GM21825 (cell line): ENCODE measurements at regions not wholly inside any gene's neighbourhood (a gene's known extent, or its start where the extent isn't known, plus 50 kb on each side); places are given as distances from the start of the nearest gene placed in this dataset.

ENCODE experiments used
- ATAC-seq: cut with Tn5 transposase; IDR thresholded peaks from one replicate; pipeline ENCODE4 v1.9.1; 2021; ENCODE audit warnings: mild to moderate bottlenecking, moderate library complexity; ENCODE audit not compliant: unreplicated experiment

GRCh38 chr5:146940295-146940694 lies 61.7 kb upstream of the PPP2R2B start:
- ATAC-seq = no peak

GRCh38 chr5:146944019-146944418 lies 65.5 kb upstream of the PPP2R2B start:
- no peak for ATAC-seq

GRCh38 chr5:146944764-146945616 lies 66.4 kb upstream of the PPP2R2B start:
- ATAC-seq = no peak

- ATAC-seq = no peak
These were observed 67.1 kb upstream of the PPP2R2B start for GRCh38 chr5:146945617-146946084.

GRCh38 chr5:146947181-146947941 lies 68.8 kb upstream of the PPP2R2B start:
- no peak for ATAC-seq

- ATAC-seq = no peak
These were observed 70.1 kb upstream of the PPP2R2B start for GRCh38 chr5:146948666-146949065.

- ATAC-seq = no peak
These were observed 73.6 kb upstream of the PPP2R2B start for GRCh38 chr5:146952168-146952567.

GRCh38 chr5:146956217-146956616 lies 77.7 kb upstream of the PPP2R2B start:
- no peak for ATAC-seq

- no peak for ATAC-seq
These were observed 80.8 kb upstream of the PPP2R2B start for GRCh38 chr5:146959360-146959759.

GRCh38 chr5:146962801-146963355 lies 84.3 kb upstream of the PPP2R2B start:
- no peak for ATAC-seq

- ATAC-seq = peak; percentile 96
These were observed 87.5 kb upstream of the PPP2R2B start for GRCh38 chr5:146965761-146966659.

- ATAC-seq = no peak
These were observed 89.1 kb upstream of the PPP2R2B start for GRCh38 chr5:146967646-146968045.

GRCh38 chr5:146971401-146971800 lies 92.8 kb upstream of the PPP2R2B start:
- no peak for ATAC-seq

GRCh38 chr5:146986469-146986868 lies 107.9 kb upstream of the PPP2R2B start:
- ATAC-seq = no peak

- no peak for ATAC-seq
These were observed 115.4 kb upstream of the PPP2R2B start for GRCh38 chr5:146993876-146994530.

- ATAC-seq = no peak
These were observed 117.3 kb upstream of the PPP2R2B start for GRCh38 chr5:146995878-146996277.

- ATAC-seq = no peak
These were observed 136.8 kb upstream of the PPP2R2B start for GRCh38 chr5:147015405-147015804.

- no peak for ATAC-seq
These were observed 138.6 kb upstream of the PPP2R2B start for GRCh38 chr5:147017191-147017590.

GRCh38 chr5:147017621-147018020 lies 139.1 kb upstream of the PPP2R2B start:
- no peak for ATAC-seq

GRCh38 chr5:147018812-147019211 lies 140.3 kb upstream of the PPP2R2B start:
- ATAC-seq = no peak
